Mononuclear cell (primary cell): ENCODE measurements at regions not wholly inside any gene's neighbourhood (a gene's known extent, or its start where the extent isn't known, plus 50 kb on each side); places are given as distances from the start of the nearest gene placed in this dataset.
"Not testable (repeated sequence)": the region's sequence is repeated elsewhere in the genome, so short reads cannot be mapped to it uniquely, and the experiment has no call there.

Source experiments
- H3K27me3 ChIP-seq: 2 replicates; pipeline ENCODE4 v1.6.0; 2011; ENCODE audit warnings: low read length, control low read depth; ENCODE audit not compliant: insufficient read depth
- H3K4me1 ChIP-seq: 2 replicates; pipeline ENCODE4 v1.5.1; 2011; ENCODE audit warnings: mild to moderate bottlenecking, low read length, control low read depth; ENCODE audit not compliant: insufficient read depth
- H3K4me3 ChIP-seq: 2 replicates; pipeline ENCODE4 v1.5.1; 2011; ENCODE audit warnings: mild to moderate bottlenecking, low read length, moderate library complexity
- H3K9me3 ChIP-seq: 2 replicates; pipeline ENCODE4 v1.5.1; 2011; ENCODE audit warnings: low read depth, mild to moderate bottlenecking, control low read depth, low read length

GRCh38 chr10:33716501-33717267 is 382.2 kb upstream of the NRP1 start:
- Histone ChIP-seq H3K4me3 (no peak overlapping the region), H3K27me3 (no peaks in the 10 kb centered on the region), H3K4me1 (no peaks in the 10 kb centered on the region), H3K9me3 (no peaks in the 10 kb centered on the region)

GRCh38 chr10:33715303-33715975 is 381.0 kb upstream of the NRP1 start:
- Histone ChIP-seq H3K27me3 (no peaks in the 10 kb centered on the region), H3K4me3 (no peak overlapping the region), H3K9me3 (no peaks in the 10 kb centered on the region), H3K4me1 (no peaks in the 10 kb centered on the region)

- Histone ChIP-seq H3K4me1 (no peaks in the 10 kb centered on the region), H3K27me3 (no peaks in the 10 kb centered on the region), H3K4me3 (no peak overlapping the region), H3K9me3 (no peaks in the 10 kb centered on the region)
Observed at GRCh38 chr10:33712825-33713224, 378.4 kb upstream of the NRP1 start.

GRCh38 chr10:33710006-33710405 is 375.5 kb upstream of the NRP1 start:
- H3K9me3 ChIP-seq: no peaks in the 10 kb centered on the region
- no peaks in the 10 kb centered on the region for H3K4me1 ChIP-seq
- H3K4me3 ChIP-seq: no peak overlapping the region
- H3K27me3 ChIP-seq: no peaks in the 10 kb centered on the region

- Histone ChIP-seq H3K9me3 (no peaks in the 10 kb centered on the region), H3K4me1 (no peaks in the 10 kb centered on the region), H3K27me3 (no peaks in the 10 kb centered on the region), H3K4me3 (no peak overlapping the region)
Observed at GRCh38 chr10:33709008-33709753, 374.7 kb upstream of the NRP1 start.

- Histone ChIP-seq H3K4me3 (no peak overlapping the region), H3K9me3 (no peaks in the 10 kb centered on the region), H3K4me1 (no peaks in the 10 kb centered on the region), H3K27me3 (no peaks in the 10 kb centered on the region)
Observed at GRCh38 chr10:33708561-33708960, 374.1 kb upstream of the NRP1 start.

- Histone ChIP-seq H3K27me3 (no peaks in the 10 kb centered on the region), H3K4me3 (no peak overlapping the region), H3K9me3 (no peaks in the 10 kb centered on the region), H3K4me1 (no peaks in the 10 kb centered on the region)
Observed at GRCh38 chr10:33706746-33707145, 372.3 kb upstream of the NRP1 start.

- Histone ChIP-seq H3K27me3 (no peaks in the 10 kb centered on the region), H3K4me1 (no peaks in the 10 kb centered on the region), H3K4me3 (no peak overlapping the region), H3K9me3 (no peaks in the 10 kb centered on the region)
Observed at GRCh38 chr10:33706191-33706590, 371.7 kb upstream of the NRP1 start.

GRCh38 chr10:33704214-33704830 is 369.9 kb upstream of the NRP1 start:
- H3K27me3 ChIP-seq: no peaks in the 10 kb centered on the region
- no peak overlapping the region for H3K4me3 ChIP-seq
- H3K4me1 ChIP-seq: no peaks in the 10 kb centered on the region
- H3K9me3 ChIP-seq: no peaks in the 10 kb centered on the region

- Histone ChIP-seq H3K4me3 (no peak overlapping the region), H3K27me3 (no peaks in the 10 kb centered on the region), H3K4me1 (no peaks in the 10 kb centered on the region), H3K9me3 (no peaks in the 10 kb centered on the region)
Observed at GRCh38 chr10:33703501-33704213, 369.2 kb upstream of the NRP1 start.

GRCh38 chr10:33698033-33698432 is 363.6 kb upstream of the NRP1 start:
- Histone ChIP-seq H3K4me3 (no peak overlapping the region), H3K9me3 (no peaks in the 10 kb centered on the region), H3K27me3 (no peaks in the 10 kb centered on the region), H3K4me1 (no peaks in the 10 kb centered on the region)

GRCh38 chr10:33697016-33697415 is 362.5 kb upstream of the NRP1 start:
- Histone ChIP-seq H3K27me3 (no peaks in the 10 kb centered on the region), H3K4me1 (no peaks in the 10 kb centered on the region), H3K4me3 (no peak overlapping the region), H3K9me3 (no peaks in the 10 kb centered on the region)

GRCh38 chr10:33695536-33695935 is 361.1 kb upstream of the NRP1 start:
- H3K9me3 ChIP-seq: no peaks in the 10 kb centered on the region
- no peaks in the 10 kb centered on the region for H3K27me3 ChIP-seq
- no peak overlapping the region for H3K4me3 ChIP-seq
- no peaks in the 10 kb centered on the region for H3K4me1 ChIP-seq

- H3K27me3 ChIP-seq, H3K4me1 ChIP-seq, H3K4me3 ChIP-seq, H3K9me3 ChIP-seq: not testable (repeated sequence)
Observed at GRCh38 chr10:33690536-33690935, 356.1 kb upstream of the NRP1 start.
